ENCODE measurements at regions not wholly inside any gene's neighbourhood (a gene's known extent, or its start where the extent isn't known, plus 50 kb on each side); places are given as distances from the start of the nearest gene placed in this dataset.

- no peak for TF ChIP-seq CTCF (conservative IDR thresholded peaks at IDR 0.05; ENCODE audit: low read length)
- no peak for TF ChIP-seq EZH2phosphoT487 (IDR thresholded peaks at IDR 0.05; ENCODE audit: borderline replicate concordance, low read depth, low read length)
These were observed 637.2 kb upstream of the NUDT12 start for GRCh38 chr5:104199771-104200170.
